22Rv1 (cell line): ENCODE measurements at regions not wholly inside any gene's neighbourhood (a gene's known extent, or its start where the extent isn't known, plus 50 kb on each side); places are given as distances from the start of the nearest gene placed in this dataset.

Experiments
- CTCF ChIP-seq: fragments of 450-650 bp; IDR thresholded peaks from 2 replicates; pipeline ENCODE4 v1.5.1; 2017; ENCODE audit warnings: mild to moderate bottlenecking
- ZFX ChIP-seq: fragments of 450-650 bp; IDR thresholded peaks from 2 replicates; pipeline ENCODE4 v1.6.1; 2017; ENCODE audit warnings: antibody characterized with exemption, borderline replicate concordance

- TF ChIP-seq CTCF: no peak
- TF ChIP-seq ZFX: no peak
Measured at GRCh38 chr4:114229706-114230105, 250.3 kb upstream of the ARSJ start.
